Panc1 (cell line): ENCODE measurements at regions not wholly inside any gene's neighbourhood (a gene's known extent, or its start where the extent isn't known, plus 50 kb on each side); places are given as distances from the start of the nearest gene placed in this dataset.
"Not testable (repeated sequence)": the region's sequence is repeated elsewhere in the genome, so short reads cannot be mapped to it uniquely, and the experiment has no call there.

ENCODE experiments used
- POLR2AphosphoS5 ChIP-seq: IDR thresholded peaks from 2 replicates; pipeline ENCODE4 v1.6.1; 2012; ENCODE audit warnings: mild to moderate bottlenecking, low read depth, low read length, moderate library complexity
- SIN3A ChIP-seq: IDR thresholded peaks from 2 replicates; pipeline ENCODE4 v1.6.1; 2012; ENCODE audit warnings: low read depth, mild to moderate bottlenecking, low read length, moderate library complexity, borderline replicate concordance; ENCODE audit not compliant: insufficient read depth
- TCF7L2 ChIP-seq: IDR thresholded peaks from 2 replicates; pipeline ENCODE4 v1.6.1; 2011; ENCODE audit warnings: mild to moderate bottlenecking, low read depth, low read length, inconsistent platforms
- TF ChIP-seq, protein P1 (sequence below): fragments of 450-650 bp; IDR thresholded peaks from 2 replicates; pipeline ENCODE4 v1.5.1; 2017; ENCODE audit warnings: mild to moderate bottlenecking
- TF ChIP-seq, protein P2 (sequence below), 2 experiments: IDR thresholded peaks; 2 replicates each; pipeline ENCODE4 v1.6.1; 2011 to 2012; ENCODE audit warnings: low read depth in 2 of 2, control low read depth in 1 of 2, low read length in 1 of 2, mild to moderate bottlenecking in 1 of 2, moderate library complexity in 1 of 2; ENCODE audit not compliant: insufficient read depth in 1 of 2

DNA sequence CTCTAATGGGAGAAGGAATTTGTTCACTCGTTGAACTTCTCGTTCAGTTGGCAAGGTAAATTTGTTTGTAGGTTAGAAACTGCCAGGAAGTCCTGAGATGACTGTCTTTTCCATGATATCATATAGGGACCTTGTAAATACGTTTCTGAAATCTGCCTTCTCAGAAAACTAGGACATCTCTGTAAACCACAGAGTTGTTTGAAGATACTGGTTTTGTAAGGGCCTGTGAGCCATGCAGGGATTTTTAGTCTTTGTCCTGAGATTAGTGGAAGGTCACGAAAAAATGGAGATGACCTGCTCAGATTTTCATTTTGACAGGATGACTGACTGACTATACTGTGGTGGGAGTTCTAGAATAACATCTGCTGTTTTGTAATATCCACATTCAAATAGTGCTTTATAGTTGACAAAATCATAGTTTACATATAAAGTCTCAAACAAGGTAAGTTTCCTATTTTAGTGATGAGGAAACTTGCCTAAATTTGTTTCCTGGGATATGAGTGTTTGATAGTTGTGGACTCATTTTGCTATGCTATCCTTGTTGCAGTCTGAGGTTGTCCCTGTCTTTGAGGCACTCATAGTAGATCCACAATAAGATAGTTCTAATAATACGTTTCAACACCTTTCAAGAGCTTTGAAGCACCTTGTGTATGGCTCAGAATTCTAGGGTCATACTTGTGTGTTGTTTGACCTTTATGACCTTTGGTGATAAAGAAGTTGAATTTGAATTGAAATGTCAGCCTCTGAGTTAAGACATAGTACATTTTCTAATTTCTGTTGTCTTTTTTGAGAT, 107.3 kb upstream of the PLGLB1 start:
- TF ChIP-seq, protein P1, sequence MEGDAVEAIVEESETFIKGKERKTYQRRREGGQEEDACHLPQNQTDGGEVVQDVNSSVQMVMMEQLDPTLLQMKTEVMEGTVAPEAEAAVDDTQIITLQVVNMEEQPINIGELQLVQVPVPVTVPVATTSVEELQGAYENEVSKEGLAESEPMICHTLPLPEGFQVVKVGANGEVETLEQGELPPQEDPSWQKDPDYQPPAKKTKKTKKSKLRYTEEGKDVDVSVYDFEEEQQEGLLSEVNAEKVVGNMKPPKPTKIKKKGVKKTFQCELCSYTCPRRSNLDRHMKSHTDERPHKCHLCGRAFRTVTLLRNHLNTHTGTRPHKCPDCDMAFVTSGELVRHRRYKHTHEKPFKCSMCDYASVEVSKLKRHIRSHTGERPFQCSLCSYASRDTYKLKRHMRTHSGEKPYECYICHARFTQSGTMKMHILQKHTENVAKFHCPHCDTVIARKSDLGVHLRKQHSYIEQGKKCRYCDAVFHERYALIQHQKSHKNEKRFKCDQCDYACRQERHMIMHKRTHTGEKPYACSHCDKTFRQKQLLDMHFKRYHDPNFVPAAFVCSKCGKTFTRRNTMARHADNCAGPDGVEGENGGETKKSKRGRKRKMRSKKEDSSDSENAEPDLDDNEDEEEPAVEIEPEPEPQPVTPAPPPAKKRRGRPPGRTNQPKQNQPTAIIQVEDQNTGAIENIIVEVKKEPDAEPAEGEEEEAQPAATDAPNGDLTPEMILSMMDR, result not testable (repeated sequence)
- TF ChIP-seq, protein P2, sequence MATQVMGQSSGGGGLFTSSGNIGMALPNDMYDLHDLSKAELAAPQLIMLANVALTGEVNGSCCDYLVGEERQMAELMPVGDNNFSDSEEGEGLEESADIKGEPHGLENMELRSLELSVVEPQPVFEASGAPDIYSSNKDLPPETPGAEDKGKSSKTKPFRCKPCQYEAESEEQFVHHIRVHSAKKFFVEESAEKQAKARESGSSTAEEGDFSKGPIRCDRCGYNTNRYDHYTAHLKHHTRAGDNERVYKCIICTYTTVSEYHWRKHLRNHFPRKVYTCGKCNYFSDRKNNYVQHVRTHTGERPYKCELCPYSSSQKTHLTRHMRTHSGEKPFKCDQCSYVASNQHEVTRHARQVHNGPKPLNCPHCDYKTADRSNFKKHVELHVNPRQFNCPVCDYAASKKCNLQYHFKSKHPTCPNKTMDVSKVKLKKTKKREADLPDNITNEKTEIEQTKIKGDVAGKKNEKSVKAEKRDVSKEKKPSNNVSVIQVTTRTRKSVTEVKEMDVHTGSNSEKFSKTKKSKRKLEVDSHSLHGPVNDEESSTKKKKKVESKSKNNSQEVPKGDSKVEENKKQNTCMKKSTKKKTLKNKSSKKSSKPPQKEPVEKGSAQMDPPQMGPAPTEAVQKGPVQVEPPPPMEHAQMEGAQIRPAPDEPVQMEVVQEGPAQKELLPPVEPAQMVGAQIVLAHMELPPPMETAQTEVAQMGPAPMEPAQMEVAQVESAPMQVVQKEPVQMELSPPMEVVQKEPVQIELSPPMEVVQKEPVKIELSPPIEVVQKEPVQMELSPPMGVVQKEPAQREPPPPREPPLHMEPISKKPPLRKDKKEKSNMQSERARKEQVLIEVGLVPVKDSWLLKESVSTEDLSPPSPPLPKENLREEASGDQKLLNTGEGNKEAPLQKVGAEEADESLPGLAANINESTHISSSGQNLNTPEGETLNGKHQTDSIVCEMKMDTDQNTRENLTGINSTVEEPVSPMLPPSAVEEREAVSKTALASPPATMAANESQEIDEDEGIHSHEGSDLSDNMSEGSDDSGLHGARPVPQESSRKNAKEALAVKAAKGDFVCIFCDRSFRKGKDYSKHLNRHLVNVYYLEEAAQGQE (IDR thresholded peaks at IDR 0.05; ENCODE audit: insufficient read depth in 1 of 2, low read depth in 2 of 2, low read length in 1 of 2), result not testable (repeated sequence)
- TF ChIP-seq POLR2AphosphoS5, TCF7L2, SIN3A: not testable (repeated sequence)
